NCI-H69 (cell line): ENCODE measurements at regions not wholly inside any gene's neighbourhood (a gene's known extent, or its start where the extent isn't known, plus 50 kb on each side); places are given as distances from the start of the nearest gene placed in this dataset.

Experiments
- DNase-seq: peaks from one replicate; lab custom pipeline; 2025; lab: John Stamatoyannopoulos, UW

- no peak for DNase-seq
Measured at GRCh38 chr1:63710308-63710707, 63.5 kb upstream of the ROR1 start.

GRCh38 chr1:63710761-63711380, 62.9 kb upstream of the ROR1 start:
- peak; percentile 6 for DNase-seq

GRCh38 chr1:63713041-63713440, 60.8 kb upstream of the ROR1 start:
- no peak for DNase-seq

- DNase-seq: peak; percentile 45
Measured at GRCh38 chr1:63713627-63714481, 60.0 kb upstream of the ROR1 start.

GRCh38 chr1:63714482-63714760, 59.4 kb upstream of the ROR1 start:
- no peak for DNase-seq

GRCh38 chr1:63717511-63718065, 56.2 kb upstream of the ROR1 start:
- DNase-seq: no peak

GRCh38 chr1:63718541-63718970, 55.3 kb upstream of the ROR1 start:
- DNase-seq: no peak

- DNase-seq: peak; percentile 76
Measured at GRCh38 chr1:63721531-63722189, 52.2 kb upstream of the ROR1 start.

GRCh38 chr1:63723602-63724001, 50.2 kb upstream of the ROR1 start:
- DNase-seq: no peak
